ENCODE measurements at regions not wholly inside any gene's neighbourhood (a gene's known extent, or its start where the extent isn't known, plus 50 kb on each side); places are given as distances from the start of the nearest gene placed in this dataset.
"Not testable (repeated sequence)": the region's sequence is repeated elsewhere in the genome, so short reads cannot be mapped to it uniquely, and the experiment has no call there.

DNA sequence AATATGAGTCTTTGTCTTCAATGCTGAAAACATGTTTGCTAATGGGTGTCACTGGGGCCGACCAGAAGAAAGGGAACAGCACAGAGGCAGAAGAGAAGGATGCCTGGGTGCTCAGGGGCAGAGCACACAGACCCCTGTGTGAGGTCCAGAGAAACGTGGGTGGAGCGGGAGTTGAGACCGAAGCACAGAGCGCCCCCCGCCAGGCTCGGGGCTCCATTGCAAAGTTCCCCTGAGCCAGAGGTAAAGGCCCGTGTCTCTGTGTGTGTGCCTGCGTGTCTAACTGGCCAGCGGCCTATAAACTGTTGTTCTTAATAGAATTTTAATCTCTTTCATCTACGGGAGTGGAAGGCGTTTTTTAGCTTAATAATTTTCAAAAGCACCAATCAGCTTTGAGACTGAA, 343.1 kb downstream of the TEX29 start:
- no peak for DNase-seq (ENCODE audit: low read depth in 2 of 2)

DNA sequence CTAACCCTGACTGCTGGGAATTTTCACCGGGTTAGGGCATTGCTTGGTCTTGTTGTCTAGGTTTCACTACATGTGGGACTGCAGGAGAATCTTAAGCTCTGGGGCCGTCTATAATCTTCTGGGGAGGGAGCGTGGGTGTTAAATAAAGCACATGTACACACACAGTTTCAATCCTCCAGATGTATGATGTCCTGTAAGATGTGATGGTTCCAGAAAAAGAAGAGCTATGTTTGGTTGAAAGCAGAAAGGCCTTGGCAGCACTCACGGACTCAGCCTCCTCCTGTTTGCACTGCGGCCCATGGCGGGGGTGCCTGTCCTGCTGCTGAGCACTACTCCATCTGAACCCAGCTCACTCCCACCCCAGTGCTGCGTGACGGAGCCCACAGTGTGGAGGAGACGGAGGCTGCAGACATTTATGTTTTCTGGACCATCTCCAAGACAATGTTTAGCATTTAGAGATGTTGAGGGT, 343.5 kb downstream of the TEX29 start:
- no peak for DNase-seq (ENCODE audit: low read depth in 2 of 2)

DNA sequence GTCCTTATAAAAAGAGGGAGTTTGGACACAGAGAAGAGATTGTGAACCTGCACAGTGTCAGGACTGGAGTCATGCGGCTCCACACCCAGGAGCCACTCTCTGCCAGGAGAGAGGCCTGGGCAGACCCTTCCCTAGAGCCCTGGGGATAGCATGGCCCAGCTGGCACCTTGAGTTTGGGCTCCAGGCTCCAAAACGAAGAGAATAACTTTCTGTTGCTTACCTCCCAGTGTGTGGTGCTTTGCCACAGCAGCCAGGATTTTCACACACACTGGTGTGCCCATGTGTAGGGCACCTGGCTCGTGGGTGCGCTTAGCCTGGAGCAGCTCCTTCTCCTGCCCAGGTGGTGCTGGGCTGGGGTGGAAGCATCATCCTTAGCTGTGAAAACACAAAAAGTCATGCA, 344.3 kb downstream of the TEX29 start:
- DNase-seq (ENCODE audit: low read depth in 2 of 2) = no peak

DNA sequence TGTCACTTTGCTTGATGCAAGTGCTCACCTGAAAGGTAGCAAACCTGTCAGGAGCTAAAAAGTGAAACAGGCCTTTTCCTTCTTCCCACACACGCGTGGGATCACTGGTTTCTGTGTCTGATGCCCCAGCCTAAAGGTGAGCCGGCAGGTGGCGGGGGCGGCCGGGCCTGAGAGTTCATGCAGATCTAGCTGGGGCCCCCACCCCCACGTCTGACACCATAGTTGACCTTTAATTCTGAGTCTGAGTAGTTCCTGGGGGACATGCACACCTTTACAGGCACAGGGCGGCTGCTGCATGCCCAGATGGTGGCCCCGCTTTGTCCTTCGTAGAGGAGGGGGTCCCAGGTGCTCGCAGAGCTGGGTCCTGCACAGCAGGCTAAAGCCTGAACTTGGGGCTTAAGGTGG, 345.3 kb downstream of the TEX29 start:
- no peak for DNase-seq (ENCODE audit: low read depth in 2 of 2)

DNA sequence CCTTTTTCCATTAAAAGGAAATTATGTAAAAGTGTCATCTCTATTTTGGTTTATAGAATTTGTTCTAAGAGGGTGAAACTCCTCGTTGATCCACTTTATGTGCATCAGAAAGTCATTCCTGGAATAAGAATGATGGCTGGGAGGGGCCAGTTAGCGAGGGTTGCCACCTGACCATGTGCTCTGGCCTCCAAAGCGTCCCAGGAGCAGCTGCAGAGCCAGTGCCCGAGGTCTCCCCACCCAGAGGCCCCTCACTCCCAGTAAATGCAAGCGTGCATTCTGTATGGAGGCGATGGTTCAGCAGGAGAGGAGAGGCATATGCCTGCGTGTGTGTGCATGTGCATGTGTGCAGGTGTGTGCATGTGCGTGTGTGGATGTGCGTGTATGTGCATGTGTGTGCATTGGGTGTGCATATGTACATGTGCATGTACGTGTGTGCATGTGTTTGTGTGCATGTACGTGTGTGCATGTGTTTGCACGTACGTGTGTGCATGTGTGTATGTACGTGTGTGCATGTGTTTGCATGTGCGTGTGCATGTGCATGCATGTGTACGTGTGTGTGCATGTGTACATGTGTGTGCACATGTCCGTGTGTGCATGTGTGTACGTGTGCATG, 345.8 kb downstream of the TEX29 start:
- DNase-seq (ENCODE audit: low read depth in 2 of 2) = no peak

DNA sequence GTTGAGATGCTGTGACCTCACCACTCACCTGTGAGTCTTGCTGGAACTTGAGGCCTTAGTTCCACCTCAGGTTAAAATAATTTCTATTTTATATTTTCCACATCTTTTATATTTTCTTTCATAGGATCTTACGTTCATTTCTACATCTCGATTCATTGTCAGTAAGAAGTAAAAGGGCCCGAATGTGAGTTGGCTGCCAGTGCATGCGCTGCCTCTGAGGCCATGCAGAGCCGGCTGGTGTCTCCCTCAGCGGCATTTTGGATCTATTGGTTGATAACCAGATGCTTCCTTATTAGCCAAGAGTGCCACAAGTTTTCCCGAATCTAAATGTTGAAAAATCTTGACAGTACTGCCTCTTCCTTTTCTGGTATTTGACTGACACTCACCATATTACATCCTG, 347.3 kb downstream of the TEX29 start:
- no peak for DNase-seq (ENCODE audit: low read depth in 2 of 2)

DNA sequence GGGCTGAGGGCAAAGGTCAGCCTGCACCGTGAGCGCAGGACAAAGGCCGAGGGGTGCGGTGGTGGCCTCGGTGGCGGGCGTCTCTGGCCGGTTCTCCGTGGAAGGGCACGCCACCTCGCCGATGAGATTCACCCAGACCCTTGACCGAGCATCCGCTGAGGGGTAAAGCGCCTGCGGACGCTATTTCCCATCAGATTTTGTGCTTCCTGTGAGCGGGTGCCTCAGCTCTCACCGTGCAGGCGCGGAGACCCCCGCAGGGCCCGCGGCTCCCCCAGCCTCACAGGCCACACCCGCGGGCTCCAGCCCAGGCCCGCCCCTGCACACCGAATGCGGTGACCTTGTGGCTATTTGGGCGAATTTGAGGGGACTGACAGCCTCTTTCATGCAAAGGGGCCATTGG, 348.0 kb downstream of the TEX29 start:
- no peak for DNase-seq (ENCODE audit: low read depth in 2 of 2)

DNA sequence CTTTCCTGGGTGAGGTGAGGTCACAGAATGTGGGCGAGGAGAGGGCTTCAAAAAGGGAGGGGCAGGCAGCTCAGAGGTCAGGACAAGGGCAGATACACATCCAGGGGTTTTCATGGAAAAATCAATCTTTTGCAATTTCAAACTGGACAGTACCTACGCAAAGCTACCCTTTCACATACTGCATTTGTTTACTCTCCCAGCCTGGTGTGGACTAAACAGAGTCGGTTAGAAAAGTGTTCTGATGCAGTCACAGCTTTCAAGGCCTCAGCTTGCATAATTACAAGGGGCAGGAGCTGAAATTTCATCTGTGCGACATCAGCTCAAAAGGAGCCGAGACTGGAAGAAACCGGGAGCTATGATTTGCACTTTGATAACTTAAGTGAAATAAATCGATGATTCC, 351.8 kb downstream of the TEX29 start:
- not testable (repeated sequence) for DNase-seq (ENCODE audit: low read depth in 2 of 2)

DNA sequence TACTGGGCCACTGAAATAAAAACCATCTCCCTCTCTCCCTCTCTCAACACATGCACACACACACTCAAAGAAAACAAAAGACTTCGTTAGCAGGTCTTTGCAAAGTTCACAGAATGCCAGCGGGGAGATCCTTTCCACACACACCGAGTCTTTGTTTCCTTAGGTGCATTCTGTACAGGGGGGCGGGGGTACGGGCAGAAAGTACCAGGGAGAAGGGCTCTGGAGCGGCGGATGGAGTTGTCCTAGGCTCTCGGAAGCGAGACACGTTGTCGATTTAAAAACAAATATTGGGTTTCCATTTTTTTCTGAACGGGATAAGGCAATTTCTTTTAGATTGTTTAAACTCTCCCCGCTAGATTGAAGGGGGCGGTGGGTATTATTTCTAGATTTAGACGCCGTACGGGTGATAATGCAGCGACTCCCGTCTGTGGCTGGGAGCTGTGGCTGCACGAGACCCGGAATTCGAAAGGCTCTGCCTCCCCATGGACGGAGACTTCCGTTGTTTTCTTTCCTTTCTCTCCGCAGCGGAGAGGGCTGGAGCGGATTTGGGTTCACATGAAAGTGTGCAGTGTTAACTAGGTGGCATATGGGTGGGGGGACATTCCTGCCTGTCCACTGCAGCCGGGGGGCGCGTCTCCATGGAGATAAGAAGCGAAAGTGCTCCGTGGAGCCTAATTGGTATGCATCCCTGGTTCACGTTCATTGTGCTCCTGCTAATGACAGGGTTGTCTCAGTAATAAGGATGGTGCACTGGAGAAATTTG, 357.9 kb downstream of the TEX29 start:
- not testable (repeated sequence) for DNase-seq (ENCODE audit: low read depth in 2 of 2)

DNA sequence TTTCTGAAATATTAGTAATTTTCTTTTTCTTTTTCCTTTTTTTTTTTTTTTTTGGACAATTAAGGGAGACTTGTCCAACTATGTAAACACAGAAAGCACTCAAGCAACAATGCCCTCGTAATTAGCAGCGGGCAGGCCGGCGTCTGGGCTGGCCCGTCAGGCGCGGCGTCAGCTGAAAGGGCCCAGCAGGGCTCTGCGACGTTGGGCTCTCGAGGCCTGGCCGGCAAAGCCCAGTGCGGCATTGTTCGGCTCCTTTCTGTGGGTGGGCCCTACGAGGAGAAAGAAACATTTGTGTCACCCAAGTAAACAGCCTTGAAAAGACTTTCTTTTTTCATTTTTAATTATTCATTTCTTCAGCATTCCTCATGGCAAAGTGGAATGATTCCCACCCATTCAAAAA, 359.2 kb downstream of the TEX29 start:
- not testable (repeated sequence) for DNase-seq (ENCODE audit: low read depth in 2 of 2)

DNA sequence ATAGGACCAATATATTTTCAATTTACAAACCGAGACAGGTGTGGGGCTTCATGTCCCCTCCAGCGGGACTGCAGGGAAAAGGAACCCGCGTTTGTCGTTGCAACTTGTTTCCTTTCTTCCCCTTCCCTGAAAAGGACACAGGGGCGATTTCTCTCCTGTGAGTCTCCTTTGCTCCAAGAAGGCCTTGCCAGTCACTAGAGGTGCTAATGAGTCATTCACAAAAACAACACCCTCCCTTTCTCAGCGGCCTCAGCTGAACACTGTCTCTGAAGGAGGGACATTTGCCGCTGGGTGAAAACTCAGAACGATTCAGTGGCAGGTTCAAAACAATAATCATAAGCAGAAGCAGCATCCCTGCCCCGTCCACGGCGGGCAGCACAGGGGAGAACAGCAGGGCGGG, 359.7 kb downstream of the TEX29 start:
- DNase-seq (ENCODE audit: low read depth in 2 of 2) = not testable (repeated sequence)

DNA sequence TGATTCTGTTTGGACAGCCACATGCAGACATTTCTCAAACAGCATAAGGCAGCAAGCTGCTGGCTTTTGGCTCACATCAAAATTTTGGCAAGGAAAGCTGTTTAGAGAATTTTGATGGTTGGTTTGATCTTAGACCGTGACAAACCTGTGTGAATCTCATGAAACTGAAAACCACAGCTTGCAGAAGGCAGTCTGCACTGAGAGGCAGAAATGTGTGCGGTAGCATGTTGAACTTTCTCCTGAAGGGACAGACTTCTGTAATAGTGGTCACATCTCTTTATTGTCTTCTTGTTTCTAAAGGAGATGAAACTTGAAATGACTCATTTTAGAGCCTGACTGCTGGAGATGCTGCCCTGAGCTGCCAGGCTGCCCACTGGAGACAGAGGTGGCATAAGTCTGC, 371.6 kb downstream of the TEX29 start:
- not testable (repeated sequence) for DNase-seq (ENCODE audit: low read depth in 2 of 2)

DNA sequence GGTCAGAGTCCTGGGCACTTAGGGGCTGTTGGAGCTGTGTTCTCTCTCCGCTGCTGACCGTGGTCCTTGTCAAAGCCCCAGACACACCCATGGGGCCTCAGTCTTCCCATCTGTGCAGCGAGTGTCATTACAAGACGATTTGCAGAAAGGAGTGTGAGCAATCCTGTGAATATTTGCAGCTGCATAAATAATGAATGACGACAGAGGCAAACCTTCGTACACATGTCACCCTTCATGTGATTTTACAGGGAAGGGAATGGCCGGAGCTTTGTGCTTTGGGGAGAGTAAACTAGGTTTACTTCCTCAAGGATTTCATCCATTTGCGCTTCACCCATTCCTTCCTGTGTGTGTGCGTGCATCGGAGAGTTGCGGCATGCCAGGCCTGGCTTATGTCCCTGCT, 370.8 kb upstream of the SOX1 start:
- DNase-seq (ENCODE audit: low read depth in 2 of 2) = not testable (repeated sequence)

DNA sequence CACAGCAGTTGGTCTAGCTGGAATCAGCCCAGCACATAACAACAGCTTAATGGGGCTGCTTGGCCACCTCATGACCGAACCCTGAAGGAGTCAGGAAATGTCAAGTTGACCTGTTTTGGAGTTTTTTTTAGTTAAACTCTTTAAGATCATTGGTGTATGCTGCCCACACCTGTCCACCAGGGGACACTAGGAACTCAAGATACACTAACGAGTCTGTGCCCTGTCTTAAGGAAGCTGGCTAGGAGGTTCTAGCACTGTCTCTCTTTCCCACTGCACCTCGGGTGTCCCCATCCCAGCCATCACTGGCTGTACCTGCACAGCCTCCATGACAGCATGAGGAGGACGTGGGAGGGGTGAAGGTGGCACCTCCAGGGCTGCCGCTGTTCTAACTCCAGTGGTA, 364.9 kb upstream of the SOX1 start:
- DNase-seq (ENCODE audit: low read depth in 2 of 2) = not testable (repeated sequence)
